ENCODE measurements at regions not wholly inside any gene's neighbourhood (a gene's known extent, or its start where the extent isn't known, plus 50 kb on each side); places are given as distances from the start of the nearest gene placed in this dataset.

DNA sequence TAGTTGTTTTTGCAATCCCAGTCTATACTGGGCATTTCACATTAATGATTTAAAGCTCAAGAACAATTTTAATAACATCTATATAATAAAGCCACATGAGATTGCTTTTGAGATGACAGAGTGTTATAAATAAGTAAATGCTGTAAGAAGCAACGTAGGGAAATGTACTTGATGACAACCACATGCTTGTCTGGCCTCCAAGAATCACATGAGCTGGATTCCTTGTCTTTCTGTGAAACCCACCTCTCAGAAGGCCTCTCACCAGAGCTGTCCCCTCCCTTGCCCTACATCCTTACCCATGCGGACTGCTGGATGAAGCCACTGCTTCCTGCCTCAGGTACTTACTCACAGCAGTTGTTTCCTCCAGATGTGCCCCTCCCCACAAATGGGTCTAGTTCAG, 145.1 kb upstream of the CTTNBP2NL start:
- Histone ChIP-seq H3K27ac (ENCODE audit: insufficient read length, low read depth, low read length) (no peak overlapping the region), H2BK15ac (ENCODE audit: low read depth, low read length) (no peak overlapping the region), H3T11ph (ENCODE audit: low read length) (no peak overlapping the region), H2AFZ (ENCODE audit: low read length) (no peak overlapping the region), H2AK5ac (ENCODE audit: insufficient read length, low read length) (no peak overlapping the region), H3K9me3 (ENCODE audit: control insufficient read depth, low read depth, low read length) (no peaks in the 10 kb centered on the region), H2BK120ac (ENCODE audit: low read depth, low read length, poor library complexity, severe bottlenecking) (no peak overlapping the region), H3K4me2 (ENCODE audit: insufficient read depth, insufficient read length, low read length) (no peak overlapping the region), H4K8ac (replicated peaks; ENCODE audit: insufficient read length, low read depth, low read length) (no peak overlapping the region), H3K27me3 (ENCODE audit: insufficient read depth, low read length) (no peaks in the 10 kb centered on the region), H3K56ac (ENCODE audit: insufficient read length, low read depth, low read length) (no peak overlapping the region), H3K9ac (ENCODE audit: extremely low read depth, insufficient read length, low read length) (no peak overlapping the region), H3K14ac (ENCODE audit: insufficient read depth, low read length) (no peak overlapping the region; the same call in 1 of the 2 replicates), H4K5ac (ENCODE audit: insufficient read length, low read depth, low read length) (no peak overlapping the region), H4K20me1 (ENCODE audit: control insufficient read depth, insufficient read depth, insufficient read length) (no peaks in the 10 kb centered on the region), H3K79me2 (ENCODE audit: insufficient read depth, low read length) (no peaks in the 10 kb centered on the region), H2BK12ac (ENCODE audit: insufficient read length, low read depth, low read length) (no peak overlapping the region), H3K79me1 (ENCODE audit: insufficient read depth, low read depth, low read length, poor library complexity, severe bottlenecking) (no peaks in the 10 kb centered on the region), H3K23ac (ENCODE audit: insufficient read length, low read depth, low read length) (no peak overlapping the region), H3K4me1 (ENCODE audit: insufficient read depth, low read length) (no peaks in the 10 kb centered on the region), H3K4ac (ENCODE audit: low read depth, low read length) (no peak overlapping the region), H2BK20ac (ENCODE audit: low read depth, low read length, poor library complexity, severe bottlenecking) (no peak overlapping the region), H2BK5ac (ENCODE audit: insufficient read length, low read length) (no peak overlapping the region), H3K18ac (ENCODE audit: insufficient read length, low read depth, low read length) (no peak overlapping the region), H3K23me2 (ENCODE audit: insufficient read length, low read depth, low read length, poor library complexity, severe bottlenecking) (no peaks in the 10 kb centered on the region), H4K91ac (ENCODE audit: insufficient read length, low read depth, low read length) (no peak overlapping the region)
- Mint-ChIP-seq H3K4me1 (peaks cover 12% of the 10 kb centered on the region in 2 experiments), H3K9me3 (no peaks in the 10 kb centered on the region), H3K36me3 (ENCODE audit: insufficient read depth in 1 of 3, low read depth in 3 of 3) (no peaks in the 10 kb centered on the region), H3K27me3 (ENCODE audit: low read depth) (peaks cover 10% of the 10 kb centered on the region), H3K27ac (peak overlapping the region in 1 of 3 experiments; percentile 76; a peak in 1 of 7 replicates), H3K4me3 (no peak overlapping the region)
- TF ChIP-seq, protein P1, sequence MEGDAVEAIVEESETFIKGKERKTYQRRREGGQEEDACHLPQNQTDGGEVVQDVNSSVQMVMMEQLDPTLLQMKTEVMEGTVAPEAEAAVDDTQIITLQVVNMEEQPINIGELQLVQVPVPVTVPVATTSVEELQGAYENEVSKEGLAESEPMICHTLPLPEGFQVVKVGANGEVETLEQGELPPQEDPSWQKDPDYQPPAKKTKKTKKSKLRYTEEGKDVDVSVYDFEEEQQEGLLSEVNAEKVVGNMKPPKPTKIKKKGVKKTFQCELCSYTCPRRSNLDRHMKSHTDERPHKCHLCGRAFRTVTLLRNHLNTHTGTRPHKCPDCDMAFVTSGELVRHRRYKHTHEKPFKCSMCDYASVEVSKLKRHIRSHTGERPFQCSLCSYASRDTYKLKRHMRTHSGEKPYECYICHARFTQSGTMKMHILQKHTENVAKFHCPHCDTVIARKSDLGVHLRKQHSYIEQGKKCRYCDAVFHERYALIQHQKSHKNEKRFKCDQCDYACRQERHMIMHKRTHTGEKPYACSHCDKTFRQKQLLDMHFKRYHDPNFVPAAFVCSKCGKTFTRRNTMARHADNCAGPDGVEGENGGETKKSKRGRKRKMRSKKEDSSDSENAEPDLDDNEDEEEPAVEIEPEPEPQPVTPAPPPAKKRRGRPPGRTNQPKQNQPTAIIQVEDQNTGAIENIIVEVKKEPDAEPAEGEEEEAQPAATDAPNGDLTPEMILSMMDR (conservative IDR thresholded peaks at IDR 0.05), result no peak
- no CpG with 5 or more reads among the region's 2 CpGs for WGBS (ENCODE audit: extremely low coverage, insufficient read length, low lambda C conversion rate)
- DNase-seq, result no peak

All from H9 (cell line).